ENCODE measurements at regions not wholly inside any gene's neighbourhood (a gene's known extent, or its start where the extent isn't known, plus 50 kb on each side); places are given as distances from the start of the nearest gene placed in this dataset.

- no peaks in the 10 kb centered on the region for H3K36me3 ChIP-seq
- no peaks in the 10 kb centered on the region for H3K9me3 ChIP-seq
- H3K27me3 ChIP-seq, result no peaks in the 10 kb centered on the region
- H3K4me3 ChIP-seq, result no peak overlapping the region
- H3K27ac ChIP-seq, result no peak overlapping the region
- peak; percentile 61 to 73 for DNase-seq
- WGBS, 5 donors, result 24 to 58% (median 40%) methylated on average over 8 to 12 of the region's 12 CpGs
- TF ChIP-seq POLR2AphosphoS5 (IDR thresholded peaks at IDR 0.05), result no peak
- no peak for TF ChIP-seq CTCF (IDR thresholded peaks at IDR 0.05)
- no peak for TF ChIP-seq EP300 (IDR thresholded peaks at IDR 0.05)
- TF ChIP-seq POLR2A (IDR thresholded peaks at IDR 0.05), result no peak
- peaks cover 22 to 45% (median 32%) of the 10 kb centered on the region in 4 donors for H3K4me1 ChIP-seq
- intact Hi-C loops (cut with DNase I; ENCODE audit: low total_unique reads), result no loop called here
Observed at GRCh38 chr6:43924222-43924702, 154.3 kb downstream of the VEGFA start.

- whole genome bisulfite sequencing, 5 donors, result 75 to 89% (median 86%) methylated on average over 8 to 15 of the region's 15 CpGs
- no peaks in the 10 kb centered on the region for H3K27me3 ChIP-seq
- no peak for DNase-seq
Observed at GRCh38 chr6:43923376-43924221, 153.6 kb downstream of the VEGFA start.

GRCh38 chr6:43922426-43923375, 152.7 kb downstream of the VEGFA start:
- Histone ChIP-seq H3K36me3 (no peaks in the 10 kb centered on the region), H3K4me3 (no peak overlapping the region), H3K4me1 (peaks cover 20 to 41% (median 29%) of the 10 kb centered on the region in 4 donors), H3K27ac (no peak overlapping the region), H3K9me3 (no peaks in the 10 kb centered on the region), H3K27me3 (no peaks in the 10 kb centered on the region)
- TF ChIP-seq POLR2AphosphoS5 (IDR thresholded peaks at IDR 0.05) (no peak), POLR2A (IDR thresholded peaks at IDR 0.05) (no peak), EP300 (IDR thresholded peaks at IDR 0.05) (no peak)
- intact Hi-C loops (cut with DNase I; ENCODE audit: low total_unique reads), result no loop called here
- DNase-seq, result no peak
- 85 to 92% (median 89%) methylated on average over 17 of the region's 17 CpGs for WGBS, 5 donors

More at GRCh38 chr6:43923376-43924221, 153.6 kb downstream of the VEGFA start:
- Histone ChIP-seq H3K9me3 (no peaks in the 10 kb centered on the region), H3K36me3 (no peaks in the 10 kb centered on the region), H3K4me3 (no peak overlapping the region), H3K27ac (no peak overlapping the region), H3K4me1 (peaks cover 22 to 45% (median 32%) of the 10 kb centered on the region in 4 donors)
- intact Hi-C loops (cut with DNase I; ENCODE audit: low total_unique reads), result no loop called here
- TF ChIP-seq EP300 (IDR thresholded peaks at IDR 0.05), result no peak
- TF ChIP-seq POLR2A (IDR thresholded peaks at IDR 0.05), result no peak
- TF ChIP-seq POLR2AphosphoS5 (IDR thresholded peaks at IDR 0.05), result no peak
- no peak for TF ChIP-seq CTCF (IDR thresholded peaks at IDR 0.05)

- H3K9me3 ChIP-seq, result no peaks in the 10 kb centered on the region
- no peak for TF ChIP-seq EP300 (IDR thresholded peaks at IDR 0.05)
- TF ChIP-seq POLR2A (IDR thresholded peaks at IDR 0.05), result no peak
- no peak for TF ChIP-seq CTCF (IDR thresholded peaks at IDR 0.05)
- TF ChIP-seq POLR2AphosphoS5 (IDR thresholded peaks at IDR 0.05), result no peak
- H3K36me3 ChIP-seq, result no peaks in the 10 kb centered on the region
- 79 to 85% (median 83%) methylated on average over 19 to 20 of the region's 20 CpGs for WGBS, 5 donors
- intact Hi-C loops (cut with DNase I; ENCODE audit: low total_unique reads), result no loop called here
- no peak for DNase-seq
- H3K4me1 ChIP-seq, result peaks cover 20 to 43% (median 29%) of the 10 kb centered on the region in 4 donors
- no peaks in the 10 kb centered on the region for H3K27me3 ChIP-seq
- no peak overlapping the region for H3K4me3 ChIP-seq
- no peak overlapping the region for H3K27ac ChIP-seq
Observed at GRCh38 chr6:43921548-43922425, 151.8 kb downstream of the VEGFA start.
